Thoracic aorta (tissue), 2 donors: ENCODE measurements at regions not wholly inside any gene's neighbourhood (a gene's known extent, or its start where the extent isn't known, plus 50 kb on each side); places are given as distances from the start of the nearest gene placed in this dataset.

Experiments
- ATAC-seq: fragments of 150-250 bp; one replicate; pipeline ENCODE4 v1.8.0; 2017; ENCODE audit warnings: low read depth; ENCODE audit not compliant: insufficient number of reproducible peaks, low FRiP score
- DNase-seq: peaks from one replicate; pipeline ENCODE4 v3.0.0-alpha.2; 2020; ENCODE audit warnings: low spot score
- H3K27ac ChIP-seq, 2 donors: fragments of 200-600 bp; sonication (generic); 1 replicate in 1 of 2; 2 replicates in 1 of 2; pipeline ENCODE4 v1.5.1; 2016; ENCODE audit warnings: mild to moderate bottlenecking in 2 of 2, moderate library complexity in 2 of 2
- H3K27me3 ChIP-seq: fragments of 200-600 bp; sonication (generic); replicated peaks from 2 replicates; pipeline ENCODE4 v1.6.0; 2016; ENCODE audit warnings: mild to moderate bottlenecking; ENCODE audit not compliant: insufficient read depth
- H3K36me3 ChIP-seq: fragments of 200-600 bp; sonication (generic); one replicate; pipeline ENCODE4 v1.5.1; 2016
- H3K4me1 ChIP-seq, 2 donors: fragments of 200-600 bp; sonication (generic); 1 replicate in 1 of 2; 2 replicates in 1 of 2; pipeline versions ENCODE4 v1.5.1 to v1.6.0; 2016; ENCODE audit warnings: low read depth in 2 of 2, mild to moderate bottlenecking in 1 of 2; ENCODE audit not compliant: control insufficient read depth in 1 of 2
- H3K4me3 ChIP-seq: fragments of 200-600 bp; sonication (generic); 2 replicates; pipeline ENCODE4 v1.5.1; 2016; ENCODE audit warnings: mild to moderate bottlenecking
- H3K9me3 ChIP-seq: fragments of 200-600 bp; sonication (generic); 2 replicates; pipeline ENCODE4 v1.5.1; 2016
- TF ChIP-seq, protein P1 (sequence below): fragments of 200-600 bp; sonication (generic); IDR thresholded peaks from one replicate; pipeline ENCODE4 v1.5.1; 2019; ENCODE audit warnings: antibody characterized with exemption

DNA sequence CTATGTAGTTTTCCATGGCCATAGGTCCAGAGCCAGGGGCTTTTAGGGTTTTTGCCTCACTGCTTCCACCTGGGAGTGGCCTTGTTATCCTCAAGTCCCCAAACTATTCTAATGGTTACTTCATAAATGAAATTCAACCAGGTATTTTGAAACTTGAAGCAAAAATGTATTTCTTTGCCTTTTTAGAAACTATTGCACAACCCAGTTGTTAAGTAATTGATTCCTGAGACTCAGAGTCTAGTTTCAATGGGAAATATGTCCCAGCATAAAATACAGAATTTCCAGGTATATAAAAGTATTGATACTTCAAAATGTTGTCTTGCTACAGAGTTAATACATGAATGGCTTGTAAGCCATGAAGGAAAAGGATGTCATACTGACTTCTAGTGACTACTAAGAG lies 456.2 kb upstream of the DAB2 start:
- no peak for DNase-seq
- no peak overlapping the region for H3K27ac ChIP-seq
- H3K9me3 ChIP-seq: no peaks in the 10 kb centered on the region
- ATAC-seq: no peak
- TF ChIP-seq, protein P1, sequence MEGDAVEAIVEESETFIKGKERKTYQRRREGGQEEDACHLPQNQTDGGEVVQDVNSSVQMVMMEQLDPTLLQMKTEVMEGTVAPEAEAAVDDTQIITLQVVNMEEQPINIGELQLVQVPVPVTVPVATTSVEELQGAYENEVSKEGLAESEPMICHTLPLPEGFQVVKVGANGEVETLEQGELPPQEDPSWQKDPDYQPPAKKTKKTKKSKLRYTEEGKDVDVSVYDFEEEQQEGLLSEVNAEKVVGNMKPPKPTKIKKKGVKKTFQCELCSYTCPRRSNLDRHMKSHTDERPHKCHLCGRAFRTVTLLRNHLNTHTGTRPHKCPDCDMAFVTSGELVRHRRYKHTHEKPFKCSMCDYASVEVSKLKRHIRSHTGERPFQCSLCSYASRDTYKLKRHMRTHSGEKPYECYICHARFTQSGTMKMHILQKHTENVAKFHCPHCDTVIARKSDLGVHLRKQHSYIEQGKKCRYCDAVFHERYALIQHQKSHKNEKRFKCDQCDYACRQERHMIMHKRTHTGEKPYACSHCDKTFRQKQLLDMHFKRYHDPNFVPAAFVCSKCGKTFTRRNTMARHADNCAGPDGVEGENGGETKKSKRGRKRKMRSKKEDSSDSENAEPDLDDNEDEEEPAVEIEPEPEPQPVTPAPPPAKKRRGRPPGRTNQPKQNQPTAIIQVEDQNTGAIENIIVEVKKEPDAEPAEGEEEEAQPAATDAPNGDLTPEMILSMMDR: no peak
- no peaks in the 10 kb centered on the region for H3K36me3 ChIP-seq
- no peaks in the 10 kb centered on the region for H3K27me3 ChIP-seq
- no peak overlapping the region for H3K4me3 ChIP-seq
- H3K4me1 ChIP-seq: no peaks in the 10 kb centered on the region

DNA sequence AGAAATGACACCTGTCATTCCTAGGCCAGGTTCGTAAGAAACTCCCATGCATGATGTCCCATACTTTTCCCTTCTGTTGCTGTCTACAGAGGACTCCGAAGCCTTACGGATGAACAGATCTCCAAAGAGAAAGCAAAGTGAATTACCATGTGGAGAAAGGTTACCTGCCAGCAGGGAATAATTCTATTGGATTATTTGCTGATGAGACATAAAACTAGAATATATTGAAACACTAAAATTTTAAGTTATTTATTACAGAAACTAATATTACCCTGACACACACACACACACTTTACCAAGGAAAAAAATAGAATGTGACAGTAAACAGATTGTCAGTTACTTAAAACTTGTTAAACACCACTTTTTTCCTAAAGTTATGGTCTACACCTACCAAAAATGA lies 452.7 kb upstream of the DAB2 start:
- H3K36me3 ChIP-seq: no peaks in the 10 kb centered on the region
- H3K27me3 ChIP-seq: no peaks in the 10 kb centered on the region
- no peak for ATAC-seq
- no peaks in the 10 kb centered on the region for H3K4me1 ChIP-seq
- H3K9me3 ChIP-seq: no peaks in the 10 kb centered on the region
- TF ChIP-seq, protein P1: no peak
- H3K4me3 ChIP-seq: no peak overlapping the region
- DNase-seq: no peak
- H3K27ac ChIP-seq: no peak overlapping the region

DNA sequence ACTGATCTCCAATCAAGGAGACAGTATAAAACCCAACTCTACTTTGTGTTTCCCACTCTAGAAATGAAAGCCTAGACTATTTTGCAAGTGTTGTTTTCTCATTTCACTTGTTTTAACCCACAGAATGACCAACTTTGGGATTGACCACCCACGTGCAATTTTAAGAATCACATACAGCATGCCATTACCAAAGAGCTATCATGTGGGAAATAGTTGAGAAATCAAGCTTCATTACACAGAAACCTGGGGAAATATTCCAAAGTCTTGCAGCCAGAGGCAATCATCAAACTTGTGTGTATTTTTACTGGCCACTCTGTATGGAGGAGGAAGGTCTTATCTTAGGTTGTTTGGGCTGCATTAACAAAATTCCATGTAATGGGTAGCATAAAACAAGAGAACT lies 451.4 kb upstream of the DAB2 start:
- no peaks in the 10 kb centered on the region for H3K4me1 ChIP-seq
- DNase-seq (no peak), ATAC-seq (no peak)
- H3K27me3 ChIP-seq: no peaks in the 10 kb centered on the region
- no peaks in the 10 kb centered on the region for H3K9me3 ChIP-seq
- TF ChIP-seq, protein P1: no peak
- no peak overlapping the region for H3K27ac ChIP-seq
- H3K36me3 ChIP-seq: no peaks in the 10 kb centered on the region
- no peak overlapping the region for H3K4me3 ChIP-seq

DNA sequence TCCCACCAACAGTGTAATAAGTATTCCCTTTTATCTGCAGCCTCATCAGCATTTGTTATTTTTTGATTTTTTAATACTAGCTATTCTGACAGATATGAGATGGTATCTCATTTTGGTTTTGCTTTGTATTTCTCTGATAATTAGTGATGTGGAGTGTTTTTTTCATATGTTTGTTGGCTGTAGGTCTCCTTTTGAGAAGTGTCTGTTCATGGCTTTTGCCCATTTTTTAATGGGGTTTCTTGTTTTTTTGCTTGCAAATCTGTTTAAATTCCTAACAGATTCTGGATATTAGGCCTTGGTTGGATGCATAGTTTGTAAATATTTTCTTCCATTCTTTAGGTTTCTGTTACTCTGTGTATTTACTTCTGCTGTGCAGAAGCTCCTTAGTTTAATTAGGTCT lies 445.4 kb upstream of the DAB2 start:
- Histone ChIP-seq H3K4me3 (no peak overlapping the region), H3K27me3 (no peaks in the 10 kb centered on the region), H3K4me1 (no peaks in the 10 kb centered on the region), H3K36me3 (no peaks in the 10 kb centered on the region), H3K9me3 (no peaks in the 10 kb centered on the region), H3K27ac (no peak overlapping the region)
- DNase-seq (no peak), ATAC-seq (no peak)
- TF ChIP-seq, protein P1: no peak

DNA sequence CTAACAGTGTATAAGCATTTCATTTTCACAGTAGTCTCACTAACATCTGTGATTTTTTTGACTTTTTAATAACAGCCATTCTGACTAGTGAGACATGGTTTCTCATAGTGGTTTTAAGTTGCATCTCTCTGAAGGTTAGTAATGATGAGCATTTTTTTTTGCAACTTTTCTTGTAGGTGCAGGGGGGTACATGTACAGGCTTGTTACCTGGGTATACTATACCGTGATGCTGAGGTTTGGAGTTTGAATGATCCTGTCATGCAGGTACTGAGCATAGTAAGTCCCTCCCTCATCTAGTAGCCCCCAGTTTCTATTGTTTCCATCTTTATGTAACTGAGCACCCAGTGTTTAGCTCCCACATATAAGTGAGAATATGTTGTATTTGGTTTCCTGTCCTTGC lies 444.6 kb upstream of the DAB2 start:
- no peak overlapping the region for H3K27ac ChIP-seq
- TF ChIP-seq, protein P1: no peak
- H3K4me1 ChIP-seq: no peaks in the 10 kb centered on the region
- no peaks in the 10 kb centered on the region for H3K27me3 ChIP-seq
- DNase-seq (no peak), ATAC-seq (no peak)
- H3K36me3 ChIP-seq: no peaks in the 10 kb centered on the region
- no peaks in the 10 kb centered on the region for H3K9me3 ChIP-seq
- H3K4me3 ChIP-seq: no peak overlapping the region
